Heart right ventricle (tissue), 16 donors: ENCODE measurements at regions not wholly inside any gene's neighbourhood (a gene's known extent, or its start where the extent isn't known, plus 50 kb on each side); places are given as distances from the start of the nearest gene placed in this dataset.

Source experiments
- ATAC-seq, 8 donors: fragments of 200-7000 bp; cut with Tn5 transposase; one replicate each; pipeline ENCODE4 v1.9.1; 2020; ENCODE audit warnings: mild to moderate bottlenecking in 8 of 8, moderate library complexity in 8 of 8, moderate number of reproducible peaks in 1 of 8
- DNase-seq, 2 donors: peaks; one replicate each; pipeline ENCODE4 v3.0.0-alpha.2; 2020
- H3K27ac ChIP-seq, 10 donors: fragments of 200-600 bp; sonication (generic) in 2 of 10; one replicate each; pipeline versions ENCODE4 v1.5.0 to v1.8.0; 2020 to 2022; ENCODE audit warnings: mild to moderate bottlenecking in 3 of 10
- H3K27me3 ChIP-seq, 7 donors: fragments of 200-600 bp; one replicate each; pipeline ENCODE4 v1.8.0; 2021 to 2022; ENCODE audit warnings: mild to moderate bottlenecking in 2 of 7
- H3K36me3 ChIP-seq, 9 donors: fragments of 200-600 bp; sonication (generic) in 1 of 9; one replicate each; pipeline versions ENCODE4 v1.5.0 to v1.8.0; 2020 to 2022; ENCODE audit warnings: mild to moderate bottlenecking in 2 of 9
- H3K4me1 ChIP-seq, 9 donors: fragments of 200-600 bp; sonication (generic) in 1 of 9; one replicate each; pipeline versions ENCODE4 v1.5.0 to v1.8.0; 2020 to 2022; ENCODE audit warnings: mild to moderate bottlenecking in 4 of 9
- H3K4me3 ChIP-seq, 10 donors: fragments of 200-600 bp; sonication (generic) in 2 of 10; one replicate each; pipeline versions ENCODE4 v1.5.0 to v1.8.0; 2020 to 2022; ENCODE audit warnings: mild to moderate bottlenecking in 7 of 10, moderate library complexity in 2 of 10
- H3K9me3 ChIP-seq, 11 donors: fragments of 200-600 bp in 10 of 11; sonication (generic) in 2 of 11; one replicate each; pipeline versions ENCODE4 v1.5.0 to v1.8.0; 2013 to 2022; ENCODE audit warnings: mild to moderate bottlenecking in 2 of 11, control low read depth in 1 of 11, moderate library complexity in 1 of 11
- CTCF ChIP-seq, 9 donors: fragments of 200-600 bp; sonication (generic) in 2 of 9; IDR thresholded peaks; one replicate each; pipeline versions ENCODE4 v1.5.0 to v1.8.0; 2021 to 2022; ENCODE audit warnings: antibody characterized with exemption in 9 of 9, mild to moderate bottlenecking in 5 of 9, moderate library complexity in 1 of 9
- WGBS, 2 donors: extraction: QIAGEN DNeasy Blood & Tissue Kit; methylation state at CpG; one replicate each; pipeline ENCODE4 v1.1.7; 2013; ENCODE audit warnings: inconsistent platforms in 1 of 2; 5-methylcytosine and 5-hydroxymethylcytosine counted together
- intact Hi-C, 10 donors: fragments of 100-400 bp; cut with DNase I; formaldehyde crosslinking; loops; one replicate each; pipeline versions ENCODE4 v1.11.1 to v1.14.2; 2022
- donor health status: Arrhythmogenic right ventricular cardiomyopathy.
- donor health status: ischemic (EF 13 %, LVEDD 7.1; RV severe dilation, severe dysfunction).
- donor health status: healthy with polysubstance abuse.
- donor health status: DM: no; HTN: yes; CAD: no.
- donor health status: DM: no; HTN: no; CAD: no.
- donor health status: ischemic (EF 25% LVEDD 6.9; RV normal size, moderate dysfunction).
- donor health status: ischemic (EF 25% LVEDD 5.7; RV mildly dilated, moderate dysfunction).
- donor health status: healthy.
- donor health status: DM: yes; HTN: yes; CAD: no.
- donor health status: Ischemic cardiomyopathy.
- donor health status: ischemic (EF 35%, LVEDD 5.7; RV mildly dilated, moderate dysfunction).
- donor health status: nonischemic (EF 11% LVEDD 7.7; RV severe dilation, severe dysfunction).
- donor health status: DM: yes; HTN: yes; CAD: no.
- donor health status: PGD.
- donor health status: ischemic (EF 29% LVEDD 5.4; RV normal size, mild dysfunction).
- donor health status: nonischemic (EF 23%, LVEDD 6.1; RV moderate dilation, normal function).

- TF ChIP-seq CTCF (IDR thresholded peaks at IDR 0.05), result no peak
- Histone ChIP-seq H3K9me3 (no peaks in the 10 kb centered on the region), H3K27me3 (no peaks in the 10 kb centered on the region), H3K36me3 (no peaks in the 10 kb centered on the region), H3K4me3 (no peak overlapping the region), H3K27ac (no peak overlapping the region), H3K4me1 (no peaks in the 10 kb centered on the region)
- 50 to 69% methylated on average over 1 of the region's 1 CpG for WGBS, 2 donors
- peak in 4 of 8 donors; percentile 48 to 71 (median 53) for ATAC-seq
- intact Hi-C loops, result no loop called here
- DNase-seq, result no peak
Measured at GRCh38 chr5:120873083-120873482, 409.0 kb downstream of the PRR16 start.

- TF ChIP-seq CTCF (IDR thresholded peaks at IDR 0.05), result no peak
- Histone ChIP-seq H3K4me1 (no peaks in the 10 kb centered on the region), H3K27me3 (no peaks in the 10 kb centered on the region), H3K4me3 (no peak overlapping the region), H3K36me3 (no peaks in the 10 kb centered on the region), H3K27ac (no peak overlapping the region), H3K9me3 (no peaks in the 10 kb centered on the region)
- DNase-seq (no peak), ATAC-seq (no peak)
- intact Hi-C loops, result no loop called here
Measured at GRCh38 chr5:120874081-120874862, 410.2 kb downstream of the PRR16 start.

- 64 to 75% methylated on average over 4 of the region's 4 CpGs for WGBS, 2 donors
- no peaks in the 10 kb centered on the region for H3K9me3 ChIP-seq
- H3K27me3 ChIP-seq, result no peaks in the 10 kb centered on the region
- no peaks in the 10 kb centered on the region for H3K36me3 ChIP-seq
- no peak for TF ChIP-seq CTCF (IDR thresholded peaks at IDR 0.05)
- H3K4me1 ChIP-seq, result no peaks in the 10 kb centered on the region
- intact Hi-C loops, result no loop called here
- H3K27ac ChIP-seq, result no peak overlapping the region
- no peak overlapping the region for H3K4me3 ChIP-seq
- DNase-seq (no peak), ATAC-seq (no peak)
Measured at GRCh38 chr5:120882038-120882775, 418.1 kb downstream of the PRR16 start.

- no peaks in the 10 kb centered on the region for H3K4me1 ChIP-seq
- TF ChIP-seq CTCF (IDR thresholded peaks at IDR 0.05), result no peak
- ATAC-seq (no peak), DNase-seq (no peak)
- 83 to 86% methylated on average over 7 of the region's 7 CpGs for WGBS, 2 donors
- peaks cover 0 to 5% (median 0%) of the 10 kb centered on the region in 11 donors for H3K9me3 ChIP-seq
- intact Hi-C loops, result no loop called here
- no peak overlapping the region for H3K27ac ChIP-seq
- H3K4me3 ChIP-seq, result no peak overlapping the region
- no peaks in the 10 kb centered on the region for H3K27me3 ChIP-seq
- H3K36me3 ChIP-seq, result no peaks in the 10 kb centered on the region
Measured at GRCh38 chr5:120886351-120886860, 422.3 kb downstream of the PRR16 start.
